Neural progenitor cell (in vitro differentiated cells): ENCODE measurements at regions not wholly inside any gene's neighbourhood (a gene's known extent, or its start where the extent isn't known, plus 50 kb on each side); places are given as distances from the start of the nearest gene placed in this dataset.

Experiments used
- EZH2 ChIP-seq: fragments of 200-600 bp; sonication (generic); IDR thresholded peaks from 2 replicates; pipeline ENCODE4 v1.6.1; 2017; ENCODE audit warnings: antibody characterized with exemption, mild to moderate bottlenecking, moderate library complexity
- EZH2phosphoT487 ChIP-seq: fragments of 200-600 bp; sonication (generic); IDR thresholded peaks from 2 replicates; pipeline ENCODE4 v1.6.1; 2017; ENCODE audit warnings: antibody characterized with exemption
- TF ChIP-seq, protein P1 (sequence below): fragments of 200-600 bp; sonication (generic); IDR thresholded peaks from 2 replicates; pipeline ENCODE4 v1.5.1; 2017; ENCODE audit warnings: antibody characterized with exemption, mild to moderate bottlenecking

GRCh38 chr9:85377731-85378289 lies 363.9 kb downstream of the AGTPBP1 start:
- TF ChIP-seq EZH2phosphoT487 = no peak
- no peak for TF ChIP-seq EZH2
- TF ChIP-seq, protein P1, sequence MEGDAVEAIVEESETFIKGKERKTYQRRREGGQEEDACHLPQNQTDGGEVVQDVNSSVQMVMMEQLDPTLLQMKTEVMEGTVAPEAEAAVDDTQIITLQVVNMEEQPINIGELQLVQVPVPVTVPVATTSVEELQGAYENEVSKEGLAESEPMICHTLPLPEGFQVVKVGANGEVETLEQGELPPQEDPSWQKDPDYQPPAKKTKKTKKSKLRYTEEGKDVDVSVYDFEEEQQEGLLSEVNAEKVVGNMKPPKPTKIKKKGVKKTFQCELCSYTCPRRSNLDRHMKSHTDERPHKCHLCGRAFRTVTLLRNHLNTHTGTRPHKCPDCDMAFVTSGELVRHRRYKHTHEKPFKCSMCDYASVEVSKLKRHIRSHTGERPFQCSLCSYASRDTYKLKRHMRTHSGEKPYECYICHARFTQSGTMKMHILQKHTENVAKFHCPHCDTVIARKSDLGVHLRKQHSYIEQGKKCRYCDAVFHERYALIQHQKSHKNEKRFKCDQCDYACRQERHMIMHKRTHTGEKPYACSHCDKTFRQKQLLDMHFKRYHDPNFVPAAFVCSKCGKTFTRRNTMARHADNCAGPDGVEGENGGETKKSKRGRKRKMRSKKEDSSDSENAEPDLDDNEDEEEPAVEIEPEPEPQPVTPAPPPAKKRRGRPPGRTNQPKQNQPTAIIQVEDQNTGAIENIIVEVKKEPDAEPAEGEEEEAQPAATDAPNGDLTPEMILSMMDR = no peak
